ENCODE measurements at regions not wholly inside any gene's neighbourhood (a gene's known extent, or its start where the extent isn't known, plus 50 kb on each side); places are given as distances from the start of the nearest gene placed in this dataset.

DNA sequence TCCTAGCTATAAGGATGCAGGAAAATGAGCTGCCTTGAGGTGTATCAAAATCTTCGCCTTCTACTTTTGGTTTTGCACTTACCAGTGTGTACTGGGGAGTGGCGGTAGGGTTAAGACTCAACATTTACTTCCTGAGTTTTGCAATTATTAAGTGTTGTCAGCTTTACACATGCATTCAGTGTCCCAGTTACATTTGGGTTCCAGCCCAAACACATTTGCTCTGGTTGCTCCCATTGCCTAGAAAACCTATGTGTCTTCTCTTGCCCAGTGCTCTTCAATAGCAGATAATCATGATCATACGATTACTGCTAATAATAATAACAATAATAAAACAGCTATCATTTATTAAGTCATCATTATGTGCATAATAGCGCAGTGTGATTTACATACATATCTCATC is 241.5 kb upstream of the PAPPA start:
- TF ChIP-seq GATA2 (IDR thresholded peaks at IDR 0.05; ENCODE audit: low read depth, low read length) (no peak), GATA3 (IDR thresholded peaks at IDR 0.05; ENCODE audit: low read depth, low read length) (no peak)

All from SH-SY5Y (cell line).